ENCODE measurements at regions not wholly inside any gene's neighbourhood (a gene's known extent, or its start where the extent isn't known, plus 50 kb on each side); places are given as distances from the start of the nearest gene placed in this dataset.
A peak's percentile ranks its signal among the peaks of the same experiment; 100 is the strongest.

DNA sequence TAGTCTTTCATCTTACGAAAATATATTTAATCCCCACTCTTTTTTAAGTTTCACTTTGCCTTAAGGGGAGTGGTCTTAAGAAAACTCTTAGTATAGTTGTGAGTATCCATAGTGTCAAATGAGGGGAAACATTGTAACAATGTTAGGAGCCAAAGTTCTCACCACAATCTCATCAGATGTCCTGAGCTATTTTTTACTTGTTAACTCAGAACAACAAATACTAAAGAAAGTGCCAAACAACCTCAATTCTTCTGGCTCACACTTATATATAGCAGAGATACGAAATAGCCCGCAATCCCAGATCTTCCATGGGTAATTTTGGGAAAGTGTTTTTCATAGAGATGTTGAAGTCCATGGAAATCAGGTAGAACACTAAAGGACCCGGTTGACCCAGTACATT lies 194.0 kb upstream of the DMRT1 start:
- H3K4me1 ChIP-seq = peaks cover 9 to 19% of the 10 kb centered on the region in 2 donors
- no peak for DNase-seq
- no peak overlapping the region for H3K27ac ChIP-seq
- H3K4me3 ChIP-seq = no peak overlapping the region
- no peak for ATAC-seq
- no peaks in the 10 kb centered on the region for H3K27me3 ChIP-seq
- TF ChIP-seq, protein P1, sequence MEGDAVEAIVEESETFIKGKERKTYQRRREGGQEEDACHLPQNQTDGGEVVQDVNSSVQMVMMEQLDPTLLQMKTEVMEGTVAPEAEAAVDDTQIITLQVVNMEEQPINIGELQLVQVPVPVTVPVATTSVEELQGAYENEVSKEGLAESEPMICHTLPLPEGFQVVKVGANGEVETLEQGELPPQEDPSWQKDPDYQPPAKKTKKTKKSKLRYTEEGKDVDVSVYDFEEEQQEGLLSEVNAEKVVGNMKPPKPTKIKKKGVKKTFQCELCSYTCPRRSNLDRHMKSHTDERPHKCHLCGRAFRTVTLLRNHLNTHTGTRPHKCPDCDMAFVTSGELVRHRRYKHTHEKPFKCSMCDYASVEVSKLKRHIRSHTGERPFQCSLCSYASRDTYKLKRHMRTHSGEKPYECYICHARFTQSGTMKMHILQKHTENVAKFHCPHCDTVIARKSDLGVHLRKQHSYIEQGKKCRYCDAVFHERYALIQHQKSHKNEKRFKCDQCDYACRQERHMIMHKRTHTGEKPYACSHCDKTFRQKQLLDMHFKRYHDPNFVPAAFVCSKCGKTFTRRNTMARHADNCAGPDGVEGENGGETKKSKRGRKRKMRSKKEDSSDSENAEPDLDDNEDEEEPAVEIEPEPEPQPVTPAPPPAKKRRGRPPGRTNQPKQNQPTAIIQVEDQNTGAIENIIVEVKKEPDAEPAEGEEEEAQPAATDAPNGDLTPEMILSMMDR (IDR thresholded peaks at IDR 0.05) = no peak
- no peaks in the 10 kb centered on the region for H3K9me3 ChIP-seq
- intact Hi-C loops (cut with DNase I) = no loop called here
- H3K36me3 ChIP-seq = no peaks in the 10 kb centered on the region

DNA sequence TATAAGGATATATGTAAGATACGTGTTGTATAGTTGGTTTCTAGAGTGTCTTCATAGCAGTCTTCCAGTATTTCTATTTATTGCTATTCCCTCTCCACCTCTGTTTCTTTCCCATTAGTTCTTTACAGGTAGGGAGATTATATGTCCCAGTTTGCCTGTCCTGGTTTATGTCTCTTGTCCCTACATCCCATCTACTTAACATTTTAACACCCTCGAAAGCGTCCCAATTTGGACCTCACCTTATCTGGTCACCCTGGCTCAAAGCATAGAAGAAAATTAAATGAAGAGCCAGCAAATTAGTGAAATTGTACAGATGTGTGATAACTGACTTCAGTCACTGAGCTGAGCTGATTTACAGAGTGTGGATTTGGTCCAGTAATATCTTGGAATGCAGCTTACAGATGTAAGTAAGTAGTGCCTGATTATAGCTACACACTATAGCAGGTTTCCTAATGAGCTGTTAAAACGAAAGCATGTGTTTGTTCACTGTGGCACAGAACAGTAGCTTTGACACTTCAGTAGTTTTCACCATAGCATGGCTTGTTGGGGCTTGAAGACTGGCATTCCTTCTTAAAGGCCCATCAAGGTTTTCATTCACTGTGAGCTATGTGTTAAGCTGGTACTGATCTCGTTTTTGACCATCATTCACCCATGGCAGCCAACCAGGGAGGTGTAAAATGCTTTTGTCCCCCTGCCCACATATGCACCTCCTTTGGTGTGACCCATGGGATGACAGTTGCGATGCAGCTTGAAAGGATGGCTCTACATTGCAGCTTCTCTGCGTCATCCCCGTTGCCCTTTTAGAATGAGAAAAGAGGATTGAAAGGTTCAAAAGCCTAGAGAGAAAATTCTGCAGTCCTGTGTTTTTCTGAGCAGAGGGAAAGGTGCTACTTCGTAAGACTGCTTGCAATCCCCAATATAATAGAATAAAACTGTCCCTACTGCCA lies 192.1 kb upstream of the DMRT1 start:
- peak; percentile 33 for ATAC-seq
- TF ChIP-seq, protein P1 (IDR thresholded peaks at IDR 0.05) = no peak
- no peak overlapping the region for H3K4me3 ChIP-seq
- H3K36me3 ChIP-seq = no peaks in the 10 kb centered on the region
- intact Hi-C loops (cut with DNase I) = no loop called here
- no peak overlapping the region for H3K27ac ChIP-seq
- no peaks in the 10 kb centered on the region for H3K27me3 ChIP-seq
- no peaks in the 10 kb centered on the region for H3K9me3 ChIP-seq
- H3K4me1 ChIP-seq = peaks cover 9 to 27% of the 10 kb centered on the region in 2 donors
- DNase-seq = no peak

DNA sequence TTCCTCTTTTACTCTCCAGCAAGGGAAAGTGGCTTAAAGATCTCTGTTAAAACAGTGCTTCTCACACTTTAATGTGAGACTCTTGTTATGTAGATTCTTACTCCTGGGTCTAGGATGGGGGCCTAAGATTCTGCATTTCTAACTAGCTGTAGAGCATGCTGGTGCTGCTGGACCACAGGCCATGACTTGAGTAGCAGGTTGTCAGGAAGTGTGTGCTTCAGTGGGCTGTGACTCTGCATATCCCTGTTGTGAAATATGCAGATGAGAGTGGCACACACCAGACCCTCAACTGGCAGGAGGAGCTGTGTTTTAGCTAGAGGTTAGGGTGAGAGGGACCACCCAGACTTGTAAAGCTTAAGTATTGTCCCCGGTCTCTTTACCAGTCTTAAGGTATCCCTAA lies 191.1 kb upstream of the DMRT1 start:
- H3K9me3 ChIP-seq = no peaks in the 10 kb centered on the region
- intact Hi-C loops (cut with DNase I) = no loop called here
- H3K36me3 ChIP-seq = no peaks in the 10 kb centered on the region
- ATAC-seq (peak; percentile 59), DNase-seq (no peak)
- peaks cover 9 to 27% of the 10 kb centered on the region in 2 donors for H3K4me1 ChIP-seq
- TF ChIP-seq, protein P1 (IDR thresholded peaks at IDR 0.05) = no peak
- H3K4me3 ChIP-seq = no peak overlapping the region
- H3K27ac ChIP-seq = no peak overlapping the region
- no peaks in the 10 kb centered on the region for H3K27me3 ChIP-seq

DNA sequence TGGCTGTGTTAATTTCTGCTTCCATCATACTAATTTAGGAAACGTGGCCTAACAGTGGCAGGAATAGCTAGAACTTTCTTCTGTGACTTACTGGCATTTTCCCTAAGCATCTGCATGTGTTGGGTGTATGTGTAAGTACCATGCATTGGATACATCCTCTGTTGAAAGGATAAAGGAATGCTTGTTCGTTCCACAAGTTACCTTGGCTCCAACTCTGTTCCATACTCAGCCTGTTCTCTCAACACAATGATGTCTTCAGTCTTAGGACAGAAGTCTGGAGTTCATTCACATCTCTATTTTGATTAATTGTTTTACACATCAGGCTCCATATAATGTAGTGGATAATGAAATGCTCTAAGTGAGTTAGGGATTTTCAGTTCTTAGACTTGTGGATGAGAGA lies 190.1 kb upstream of the DMRT1 start:
- no peak for ATAC-seq
- H3K4me3 ChIP-seq = no peak overlapping the region
- no peak for DNase-seq
- intact Hi-C loops (cut with DNase I) = no loop called here
- TF ChIP-seq, protein P1 (IDR thresholded peaks at IDR 0.05) = no peak
- H3K4me1 ChIP-seq = peaks cover 9 to 31% of the 10 kb centered on the region in 2 donors
- no peaks in the 10 kb centered on the region for H3K27me3 ChIP-seq
- no peak overlapping the region for H3K27ac ChIP-seq
- H3K9me3 ChIP-seq = no peaks in the 10 kb centered on the region
- no peaks in the 10 kb centered on the region for H3K36me3 ChIP-seq

DNA sequence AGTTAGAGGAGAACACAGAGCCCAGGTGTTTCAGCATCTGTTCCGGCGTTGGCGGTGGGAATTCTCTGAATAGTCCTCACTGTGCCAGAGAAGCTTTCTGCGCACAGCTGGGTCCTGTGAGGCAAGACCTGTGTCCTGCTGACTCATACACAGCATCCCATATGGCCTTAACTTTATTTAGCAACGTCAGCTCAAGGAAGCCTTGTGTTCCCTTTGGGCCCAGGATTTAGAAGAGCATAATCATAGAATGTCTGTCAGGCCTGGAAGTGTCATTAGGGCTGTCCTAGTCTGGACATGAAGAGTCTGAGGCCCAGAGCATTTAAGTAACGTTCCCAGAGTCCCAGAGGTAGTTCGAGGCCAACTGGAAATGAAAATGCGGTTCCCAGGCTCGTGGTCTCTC lies 188.6 kb upstream of the DMRT1 start:
- Histone ChIP-seq H3K4me3 (no peak overlapping the region), H3K36me3 (no peaks in the 10 kb centered on the region), H3K27ac (no peak overlapping the region), H3K4me1 (peaks cover 9 to 31% of the 10 kb centered on the region in 2 donors), H3K9me3 (no peaks in the 10 kb centered on the region), H3K27me3 (no peaks in the 10 kb centered on the region)
- intact Hi-C loops (cut with DNase I) = no loop called here
- DNase-seq = no peak
- peak; percentile 18 for ATAC-seq
- TF ChIP-seq, protein P1 (IDR thresholded peaks at IDR 0.05) = no peak

All from left lung (tissue), 4 donors.